ENCODE measurements at regions not wholly inside any gene's neighbourhood (a gene's known extent, or its start where the extent isn't known, plus 50 kb on each side); places are given as distances from the start of the nearest gene placed in this dataset.

GRCh38 chr1:57854436-57854835 lies 430.6 kb upstream of the DAB1 start:
- no peak for DNase-seq (ENCODE audit: low spot score)
- no peak overlapping the region for H3K4me3 ChIP-seq (ENCODE audit: low read depth, low read length, poor library complexity, severe bottlenecking)
- POLR2A ChIA-PET (ENCODE audit: low non-redundant PET): no interaction called here
- no peaks in the 10 kb centered on the region for H3K4me1 ChIP-seq (ENCODE audit: insufficient read depth, low read length, poor library complexity, severe bottlenecking)
- intact Hi-C loops (cut with micrococcal nuclease; ENCODE audit: unreplicated experiment): no loop called here
- no peaks in the 10 kb centered on the region for H3K9me3 ChIP-seq (ENCODE audit: low read depth, low read length, poor library complexity, severe bottlenecking)
- no peaks in the 10 kb centered on the region for H3K36me3 ChIP-seq (ENCODE audit: insufficient read depth, low read length, poor library complexity, severe bottlenecking)
- no peak overlapping the region for H3K27ac ChIP-seq (ENCODE audit: low read depth, low read length, poor library complexity, severe bottlenecking)
- H3K27me3 ChIP-seq (replicated peaks; ENCODE audit: insufficient read depth, low read depth, low read length, poor library complexity): no peaks in the 10 kb centered on the region
- no TSS peak for BruUV-seq (replicated peaks)
- no peak for TF ChIP-seq EZH2 (IDR thresholded peaks at IDR 0.05; ENCODE audit: borderline replicate concordance, low read depth, low read length, poor library complexity, severe bottlenecking)
- no peak for TF ChIP-seq CTCF (conservative IDR thresholded peaks at IDR 0.05; ENCODE audit: low read depth, low read length)
- CTCF ChIA-PET: no interaction called here

GRCh38 chr1:57850176-57850940 lies 426.5 kb upstream of the DAB1 start:
- CTCF ChIA-PET: no interaction called here
- POLR2A ChIA-PET (ENCODE audit: low non-redundant PET): interaction anchor here (0.6 kb wide), 1 partner anchor 15 kb away, joined by 3 read pairs; no protein-coding TSS in a partner anchor
- Histone ChIP-seq H3K9me3 (ENCODE audit: low read depth, low read length, poor library complexity, severe bottlenecking) (no peaks in the 10 kb centered on the region), H3K27ac (ENCODE audit: low read depth, low read length, poor library complexity, severe bottlenecking) (no peak overlapping the region), H3K36me3 (ENCODE audit: insufficient read depth, low read length, poor library complexity, severe bottlenecking) (no peaks in the 10 kb centered on the region), H3K4me1 (ENCODE audit: insufficient read depth, low read length, poor library complexity, severe bottlenecking) (no peaks in the 10 kb centered on the region), H3K4me3 (ENCODE audit: low read depth, low read length, poor library complexity, severe bottlenecking) (no peak overlapping the region), H3K27me3 (replicated peaks; ENCODE audit: insufficient read depth, low read depth, low read length, poor library complexity) (no peaks in the 10 kb centered on the region)
- intact Hi-C loops (cut with micrococcal nuclease; ENCODE audit: unreplicated experiment): no loop called here
- TF ChIP-seq EZH2 (IDR thresholded peaks at IDR 0.05; ENCODE audit: borderline replicate concordance, low read depth, low read length, poor library complexity, severe bottlenecking) (no peak), CTCF (conservative IDR thresholded peaks at IDR 0.05; ENCODE audit: low read depth, low read length) (no peak)
- no peak for DNase-seq (ENCODE audit: low spot score)
- BruUV-seq (replicated peaks): no TSS peak

- TF ChIP-seq EZH2 (IDR thresholded peaks at IDR 0.05; ENCODE audit: borderline replicate concordance, low read depth, low read length, poor library complexity, severe bottlenecking) (no peak), CTCF (conservative IDR thresholded peaks at IDR 0.05; ENCODE audit: low read depth, low read length) (no peak)
- no peak for DNase-seq (ENCODE audit: low spot score)
- no TSS peak for BruUV-seq (replicated peaks)
- no peak overlapping the region for H3K27ac ChIP-seq (ENCODE audit: low read depth, low read length, poor library complexity, severe bottlenecking)
- POLR2A ChIA-PET (ENCODE audit: low non-redundant PET): no interaction called here
- intact Hi-C loops (cut with micrococcal nuclease; ENCODE audit: unreplicated experiment): no loop called here
- no peaks in the 10 kb centered on the region for H3K4me1 ChIP-seq (ENCODE audit: insufficient read depth, low read length, poor library complexity, severe bottlenecking)
- no peaks in the 10 kb centered on the region for H3K9me3 ChIP-seq (ENCODE audit: low read depth, low read length, poor library complexity, severe bottlenecking)
- no peak overlapping the region for H3K4me3 ChIP-seq (ENCODE audit: low read depth, low read length, poor library complexity, severe bottlenecking)
- H3K27me3 ChIP-seq (replicated peaks; ENCODE audit: insufficient read depth, low read depth, low read length, poor library complexity): no peaks in the 10 kb centered on the region
- no peaks in the 10 kb centered on the region for H3K36me3 ChIP-seq (ENCODE audit: insufficient read depth, low read length, poor library complexity, severe bottlenecking)
- CTCF ChIA-PET: no interaction called here
Observed at GRCh38 chr1:57848406-57848805, 424.5 kb upstream of the DAB1 start.
